Myocyte (in vitro differentiated cells): ENCODE measurements at regions not wholly inside any gene's neighbourhood (a gene's known extent, or its start where the extent isn't known, plus 50 kb on each side); places are given as distances from the start of the nearest gene placed in this dataset.
"Not testable (repeated sequence)": the region's sequence is repeated elsewhere in the genome, so short reads cannot be mapped to it uniquely, and the experiment has no call there.

Experiments
- DNase-seq: peaks from one replicate; pipeline ENCODE4 v3.0.0-alpha.2; 2012; ENCODE audit warnings: low read depth

DNA sequence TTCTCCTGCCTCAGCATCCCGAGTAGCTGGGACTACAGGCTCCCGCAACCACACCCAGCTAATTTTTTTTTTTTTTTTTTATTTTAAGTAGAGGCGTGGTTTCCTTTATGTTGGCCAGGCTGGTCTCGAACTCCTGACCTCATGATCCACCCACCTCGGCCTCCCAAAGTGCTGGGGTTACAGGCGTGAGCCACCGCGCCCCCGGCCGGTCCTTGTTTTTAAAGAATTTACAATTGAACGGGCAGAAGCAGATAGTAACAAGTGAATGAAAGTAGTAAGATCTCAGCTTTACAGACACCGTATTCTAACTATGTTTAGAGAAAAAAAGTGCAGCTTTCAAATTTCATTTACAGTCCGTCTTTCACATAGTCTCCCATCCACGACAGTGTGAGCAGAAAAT is 112.5 kb upstream of the VWC2 start:
- no peak for DNase-seq

DNA sequence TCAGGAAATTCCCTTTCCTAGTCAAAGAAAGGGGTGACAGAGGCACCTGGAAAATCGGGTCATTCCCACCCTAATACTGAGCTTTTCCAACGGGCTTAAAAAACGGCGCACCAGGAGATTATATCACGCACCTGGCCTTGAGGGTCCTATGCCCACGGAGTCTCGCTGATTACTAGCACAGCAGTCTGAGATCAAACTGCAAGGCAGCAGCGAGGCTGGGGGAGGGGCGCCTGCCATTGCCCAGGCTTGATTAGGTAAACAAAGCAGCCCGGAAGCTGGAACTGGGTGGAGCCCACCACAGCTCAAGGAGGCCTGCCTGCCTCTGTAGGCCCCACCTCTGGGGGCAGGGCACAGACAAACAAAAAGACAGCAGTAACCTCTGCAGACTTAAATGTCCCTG is 107.5 kb upstream of the VWC2 start:
- DNase-seq = not testable (repeated sequence)

DNA sequence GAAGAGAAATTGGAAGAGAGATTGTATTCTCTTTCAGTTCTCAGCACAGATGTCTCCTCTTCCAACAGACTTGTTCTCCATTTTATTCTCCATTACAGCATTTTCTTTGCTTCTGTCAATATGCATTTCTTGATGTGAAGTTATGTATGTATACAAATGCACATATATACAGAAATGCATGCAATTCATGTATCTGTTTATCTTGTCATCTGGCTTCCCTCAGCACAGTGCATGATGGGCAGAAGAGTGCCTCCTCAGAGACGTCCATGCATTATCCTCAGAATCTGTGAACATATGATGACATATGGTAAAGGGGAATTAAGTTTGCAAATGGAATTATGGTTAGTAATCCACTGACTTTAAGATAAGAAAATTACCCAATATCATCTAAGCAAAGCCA is 106.7 kb upstream of the VWC2 start:
- DNase-seq = no peak

- no peak for DNase-seq
Observed at GRCh38 chr7:49669285-49669684, 104.2 kb upstream of the VWC2 start.

DNA sequence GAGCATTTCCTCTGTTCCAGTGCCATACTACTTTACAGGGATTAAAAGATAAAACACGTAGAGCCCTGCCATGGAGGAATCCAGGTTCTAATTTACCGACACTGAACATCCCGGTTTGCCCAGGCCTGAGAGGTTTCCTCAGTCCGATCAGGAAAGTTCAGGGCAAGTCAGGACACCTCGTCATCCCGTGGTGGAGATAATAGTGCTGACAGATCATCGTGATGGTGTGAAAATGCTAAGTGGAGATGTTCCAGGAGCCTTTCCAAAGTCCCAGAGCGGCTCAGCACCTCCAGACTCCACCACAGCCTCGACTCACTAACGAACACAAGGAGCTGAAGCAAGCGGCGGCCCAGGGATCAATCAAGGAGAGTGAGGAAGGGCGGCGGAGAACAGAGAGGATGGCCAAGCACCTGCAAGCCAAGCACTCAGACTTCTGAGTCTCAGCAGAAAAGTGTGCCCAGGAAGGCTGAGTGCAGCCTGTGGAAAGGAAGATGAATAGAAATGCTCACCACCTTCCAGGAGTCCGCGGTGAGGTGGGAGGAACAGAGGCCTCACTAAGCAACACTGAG is 103.7 kb upstream of the VWC2 start:
- no peak for DNase-seq

- DNase-seq = no peak
Observed at GRCh38 chr7:49670991-49671390, 102.4 kb upstream of the VWC2 start.

GRCh38 chr7:49692516-49692915 is 80.9 kb upstream of the VWC2 start:
- DNase-seq = no peak

GRCh38 chr7:49695971-49696370 is 77.5 kb upstream of the VWC2 start:
- DNase-seq = no peak

- DNase-seq = no peak
Observed at GRCh38 chr7:49700841-49701240, 72.6 kb upstream of the VWC2 start.

- DNase-seq = no peak
Observed at GRCh38 chr7:49702099-49702498, 71.3 kb upstream of the VWC2 start.

DNA sequence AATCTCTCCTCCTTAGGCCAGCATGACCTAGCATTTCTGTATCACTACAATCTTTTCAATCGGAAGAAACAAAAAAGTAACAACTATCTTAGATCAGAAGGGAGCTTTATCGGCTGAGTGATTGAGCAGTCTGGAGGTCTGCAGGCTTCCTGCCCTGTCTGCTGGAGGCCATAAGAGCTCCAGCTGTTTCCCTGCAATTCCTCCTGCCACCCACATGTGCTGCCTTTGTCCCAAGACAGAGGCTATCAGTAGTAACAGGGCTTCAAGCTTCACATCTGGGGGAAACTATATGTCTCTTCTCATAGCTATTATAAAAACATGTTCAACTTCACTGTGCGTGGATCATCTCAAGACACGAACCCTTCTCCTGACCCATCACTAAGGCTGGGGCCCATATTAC is 70.1 kb upstream of the VWC2 start:
- DNase-seq = no peak

GRCh38 chr7:49703881-49704280 is 69.6 kb upstream of the VWC2 start:
- no peak for DNase-seq

GRCh38 chr7:49706106-49706505 is 67.3 kb upstream of the VWC2 start:
- no peak for DNase-seq

DNA sequence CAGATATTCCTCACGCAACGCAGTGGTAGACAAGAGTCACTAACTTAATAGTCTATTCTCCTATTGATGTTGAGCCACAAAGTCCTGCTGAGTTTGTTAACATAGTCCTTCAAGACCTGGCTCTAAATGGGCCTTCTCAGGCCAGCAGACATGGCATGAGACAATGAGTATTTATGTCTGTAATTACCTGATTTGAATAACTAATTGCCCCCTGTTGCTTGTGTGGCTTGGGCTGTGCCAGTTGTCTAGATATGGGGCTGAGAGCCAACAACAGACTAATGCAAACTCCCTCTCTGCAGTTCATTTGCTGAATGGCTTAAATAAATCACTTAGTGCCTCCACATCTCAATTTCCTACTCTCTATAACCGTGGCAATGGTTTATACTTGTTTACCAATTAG is 65.5 kb upstream of the VWC2 start:
- no peak for DNase-seq

- no peak for DNase-seq
Observed at GRCh38 chr7:49708590-49708989, 64.8 kb upstream of the VWC2 start.

- DNase-seq = not testable (repeated sequence)
Observed at GRCh38 chr7:49711072-49711723, 62.2 kb upstream of the VWC2 start.

GRCh38 chr7:49714182-49714581 is 59.3 kb upstream of the VWC2 start:
- no peak for DNase-seq

DNA sequence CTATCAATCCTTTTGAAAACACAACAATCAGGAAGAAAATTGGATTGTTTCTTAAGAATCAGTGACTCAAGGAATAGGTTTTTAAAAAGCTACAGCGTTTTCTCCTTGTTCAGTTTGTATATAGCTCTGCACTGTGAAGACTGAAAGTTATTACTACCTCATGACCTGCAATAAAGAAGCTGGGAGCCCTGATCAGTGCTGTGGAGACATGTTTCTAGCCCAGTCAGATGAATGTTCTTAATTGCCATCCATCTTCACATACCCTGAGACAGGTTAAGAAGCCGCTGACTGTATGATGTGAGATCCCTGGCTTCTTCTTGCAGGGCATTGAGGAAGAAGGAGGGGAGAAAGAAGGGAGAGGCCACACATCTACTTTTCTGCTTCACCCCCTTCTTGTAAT is 58.0 kb upstream of the VWC2 start:
- no peak for DNase-seq

DNA sequence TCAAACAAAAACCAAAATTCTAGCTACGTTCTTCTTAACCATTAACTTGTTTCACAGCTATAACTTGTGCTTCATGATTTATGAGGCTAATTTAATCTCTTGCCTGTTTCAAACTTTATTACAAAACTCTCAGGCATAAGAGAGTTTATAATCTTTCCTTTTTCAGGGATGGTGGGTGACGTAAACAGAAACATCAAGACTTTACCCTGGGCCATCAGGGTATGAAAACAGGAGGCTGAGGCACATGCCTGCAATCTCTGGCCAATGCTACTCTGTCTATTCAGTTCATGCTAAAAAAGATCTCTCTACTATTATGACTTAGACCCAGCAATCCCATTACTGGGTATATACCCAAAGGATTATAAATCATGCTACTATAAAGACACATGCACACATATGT is 55.9 kb upstream of the VWC2 start:
- no peak for DNase-seq

- no peak for DNase-seq
Observed at GRCh38 chr7:49718760-49719159, 54.7 kb upstream of the VWC2 start.

GRCh38 chr7:49721441-49721840 is 52.0 kb upstream of the VWC2 start:
- no peak for DNase-seq
